OCI-LY3 (cell line): ENCODE measurements at regions not wholly inside any gene's neighbourhood (a gene's known extent, or its start where the extent isn't known, plus 50 kb on each side); places are given as distances from the start of the nearest gene placed in this dataset.

Experiments used
- H2AFZ ChIP-seq: fragments of 200-600, 300-600 bp; shearing (Covaris generic); 2 replicates; pipeline ENCODE4 v1.6.0; 2014; ENCODE audit warnings: antibody characterized with exemption, low read depth, low read length
- H3K27ac ChIP-seq: fragments of 200-600, 300-600 bp; sonication (generic); 2 replicates; pipeline ENCODE4 v1.5.1; 2014; ENCODE audit warnings: mild to moderate bottlenecking, low read length, moderate library complexity, mixed read lengths
- H3K27me3 ChIP-seq: fragments of 200-600, 300-600 bp; sonication (generic); 2 replicates; pipeline ENCODE4 v1.6.1; 2014; ENCODE audit warnings: low read depth, low read length, mixed read lengths
- H3K36me3 ChIP-seq: fragments of 200-600, 300-600 bp; sonication (generic); replicated peaks from 2 replicates; pipeline ENCODE3; 2014; ENCODE audit warnings: low read depth, low read length, mixed read lengths
- H3K4me1 ChIP-seq: fragments of 300-600, 200-600 bp; sonication (generic); 2 replicates; pipeline ENCODE4 v1.6.1; 2014; ENCODE audit warnings: low read length, mixed read lengths
- H3K4me2 ChIP-seq: fragments of 200-600, 300-600 bp; sonication (generic); 2 replicates; pipeline ENCODE4 v1.6.1; 2014; ENCODE audit warnings: low read length, mixed read lengths
- H3K4me3 ChIP-seq: fragments of 300-600, 200-600 bp; sonication (generic); 2 replicates; pipeline ENCODE4 v1.5.1; 2014; ENCODE audit warnings: antibody characterized with exemption, mild to moderate bottlenecking, low read length, moderate library complexity
- H3K79me2 ChIP-seq: fragments of 300-600, 200-600 bp; shearing (Covaris generic); 2 replicates; pipeline ENCODE4 v1.6.1; 2014; ENCODE audit warnings: mild to moderate bottlenecking, low read length, mixed read lengths
- H3K9ac ChIP-seq: fragments of 300-600, 200-600 bp; shearing (Covaris generic); 2 replicates; pipeline ENCODE4 v1.6.0; 2014; ENCODE audit warnings: mild to moderate bottlenecking, low read length, moderate library complexity
- H3K9me3 ChIP-seq: fragments of 200-600, 300-600 bp; shearing (Covaris generic); 2 replicates; pipeline ENCODE4 v1.6.1; 2014; ENCODE audit warnings: low read length, mixed read lengths; ENCODE audit not compliant: insufficient read depth
- H4K20me1 ChIP-seq: fragments of 200-600, 300-600 bp; sonication (generic); 2 replicates; pipeline ENCODE4 v1.6.1; 2016; ENCODE audit warnings: low read length, mixed read lengths; ENCODE audit not compliant: insufficient read depth
- CTCF ChIP-seq: fragments of 200-600, 300-600 bp; sonication (generic); IDR thresholded peaks from 2 replicates; pipeline ENCODE4 v1.5.1; 2014; ENCODE audit warnings: antibody characterized with exemption, low read length, low read depth
- EZH2phosphoT487 ChIP-seq: fragments of 200-600 bp; shearing (Covaris generic); IDR thresholded peaks from 2 replicates; pipeline ENCODE4 v1.6.1; 2018; ENCODE audit warnings: antibody characterized with exemption, mixed run types, low read depth

DNA sequence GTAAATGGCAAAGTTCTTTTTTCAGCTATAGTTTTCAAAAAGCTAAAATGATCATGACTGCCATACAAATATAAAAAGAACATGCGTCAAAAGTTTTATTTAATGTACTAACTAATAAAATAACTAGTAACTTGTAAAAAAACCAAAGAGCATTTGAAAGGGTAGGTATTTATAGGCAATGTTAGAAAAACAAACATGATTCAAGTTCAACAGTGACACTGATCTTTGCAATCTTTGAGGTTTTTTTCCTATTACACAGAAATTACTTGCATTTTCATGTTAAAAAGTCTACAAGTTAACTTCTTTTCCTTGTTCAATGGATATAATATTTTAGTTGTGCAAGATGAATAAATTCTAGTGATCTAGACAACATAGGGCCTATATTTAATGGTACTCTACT lies 72.3 kb upstream of the GRID2 start:
- H3K4me2 ChIP-seq, result no peak overlapping the region
- no peaks in the 10 kb centered on the region for H3K9me3 ChIP-seq
- no peak overlapping the region for H3K4me3 ChIP-seq
- H3K79me2 ChIP-seq, result no peaks in the 10 kb centered on the region
- no peak for TF ChIP-seq EZH2phosphoT487
- TF ChIP-seq CTCF, result no peak
- no peaks in the 10 kb centered on the region for H3K27me3 ChIP-seq
- H4K20me1 ChIP-seq, result no peaks in the 10 kb centered on the region
- no peak overlapping the region for H3K27ac ChIP-seq
- H3K4me1 ChIP-seq, result peaks cover 10% of the 10 kb centered on the region
- no peaks in the 10 kb centered on the region for H3K36me3 ChIP-seq
- H3K9ac ChIP-seq, result no peak overlapping the region
- no peak overlapping the region for H2AFZ ChIP-seq

DNA sequence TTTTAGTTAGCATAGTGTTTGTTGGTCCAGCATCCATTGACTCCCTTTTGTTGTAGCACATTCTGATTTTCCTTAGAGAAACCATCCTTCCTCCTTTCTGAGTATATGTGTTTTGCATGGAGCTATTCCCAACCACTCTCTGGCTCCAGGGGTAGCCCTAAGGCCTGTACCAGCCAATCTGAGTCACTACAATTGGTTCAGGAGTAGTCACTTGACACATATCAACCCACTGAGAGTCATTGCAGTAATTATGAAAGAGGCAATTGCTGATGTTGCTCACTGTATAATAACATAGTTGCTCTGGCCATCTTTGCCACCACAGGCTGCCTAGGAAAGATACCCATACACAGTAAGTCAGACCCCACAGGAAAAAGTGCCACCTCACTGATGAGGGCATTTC lies 71.2 kb upstream of the GRID2 start:
- Histone ChIP-seq H3K9ac (no peak overlapping the region), H3K4me3 (no peak overlapping the region), H3K4me2 (no peak overlapping the region), H3K27ac (no peak overlapping the region), H3K4me1 (peaks cover 21% of the 10 kb centered on the region), H2AFZ (no peak overlapping the region), H3K36me3 (no peaks in the 10 kb centered on the region), H3K79me2 (no peaks in the 10 kb centered on the region), H3K9me3 (no peaks in the 10 kb centered on the region), H4K20me1 (no peaks in the 10 kb centered on the region), H3K27me3 (no peaks in the 10 kb centered on the region)
- TF ChIP-seq EZH2phosphoT487 (no peak), CTCF (no peak)

DNA sequence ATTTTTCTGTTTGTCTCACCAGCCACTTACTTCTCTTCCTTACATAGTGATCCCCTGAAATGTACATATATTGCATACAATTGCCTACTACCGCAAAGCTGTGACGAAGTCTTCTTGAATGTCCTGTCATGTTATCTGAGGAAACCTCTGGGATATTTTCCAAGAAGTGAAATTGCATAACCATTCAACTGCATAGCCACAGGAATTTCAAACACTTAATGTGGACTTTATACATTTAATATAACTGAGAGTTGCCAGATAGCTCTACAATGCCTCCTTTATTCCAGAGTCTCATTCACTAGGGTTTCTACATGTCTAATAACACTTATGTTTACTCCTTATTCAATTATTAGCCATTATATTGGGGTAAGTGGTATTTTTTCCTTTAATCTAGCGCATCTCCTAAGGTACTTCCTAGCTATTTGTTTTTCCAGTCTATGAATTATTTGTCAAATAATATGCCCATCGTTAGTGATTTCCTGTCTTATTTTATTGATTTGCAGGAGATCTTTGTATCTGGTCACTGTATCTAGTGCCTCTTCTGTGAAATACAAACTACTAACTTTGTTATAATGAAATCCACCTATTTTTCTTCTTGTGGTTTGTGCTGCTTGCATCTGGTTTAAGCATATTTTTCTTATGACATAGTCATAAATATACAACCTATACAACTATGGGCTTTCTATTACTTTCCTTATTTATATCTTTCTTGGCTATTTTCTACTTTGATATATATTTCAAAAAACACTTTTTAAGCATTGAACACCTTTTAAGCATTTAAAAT lies 69.2 kb upstream of the GRID2 start:
- Histone ChIP-seq H3K4me3 (no peak overlapping the region), H3K36me3 (no peaks in the 10 kb centered on the region), H3K27ac (no peak overlapping the region), H3K9ac (no peak overlapping the region), H3K79me2 (no peaks in the 10 kb centered on the region), H3K27me3 (no peaks in the 10 kb centered on the region), H3K4me1 (peaks cover 21% of the 10 kb centered on the region), H4K20me1 (no peaks in the 10 kb centered on the region), H2AFZ (no peak overlapping the region), H3K9me3 (peaks cover 3% of the 10 kb centered on the region; the same call in 1 of the 2 replicates), H3K4me2 (no peak overlapping the region)
- TF ChIP-seq EZH2phosphoT487 (no peak), CTCF (no peak)

DNA sequence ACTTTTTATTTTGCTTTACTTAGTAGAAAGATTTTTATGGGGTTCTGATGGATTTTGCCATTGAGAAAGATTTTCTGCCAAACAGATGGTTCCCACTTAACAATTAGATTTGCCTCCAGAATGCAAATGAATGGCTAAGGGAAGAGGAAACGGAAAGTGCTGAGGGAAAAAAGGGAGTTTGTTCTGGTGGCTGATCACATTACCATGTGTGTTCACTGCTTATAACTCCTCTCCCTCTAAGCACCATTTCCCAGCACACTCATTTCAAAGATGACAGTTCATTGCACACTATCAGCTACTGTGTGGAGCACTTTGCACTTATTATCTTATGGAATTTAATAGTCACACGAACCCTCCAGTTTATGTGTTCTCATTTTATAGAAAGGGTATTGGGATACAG lies 68.0 kb upstream of the GRID2 start:
- Histone ChIP-seq H4K20me1 (no peaks in the 10 kb centered on the region), H2AFZ (no peak overlapping the region), H3K27me3 (no peaks in the 10 kb centered on the region), H3K4me2 (no peak overlapping the region; the same call in 1 of the 2 replicates), H3K9me3 (peaks cover 5% of the 10 kb centered on the region; the same call in 1 of the 2 replicates), H3K4me3 (no peak overlapping the region), H3K4me1 (peaks cover 21% of the 10 kb centered on the region), H3K27ac (no peak overlapping the region), H3K36me3 (no peaks in the 10 kb centered on the region), H3K9ac (no peak overlapping the region), H3K79me2 (no peaks in the 10 kb centered on the region)
- TF ChIP-seq CTCF, result no peak
- TF ChIP-seq EZH2phosphoT487, result no peak
